HepG2 (cell line): ENCODE measurements at regions not wholly inside any gene's neighbourhood (a gene's known extent, or its start where the extent isn't known, plus 50 kb on each side); places are given as distances from the start of the nearest gene placed in this dataset.

Experiments
- ATAC-seq: fragments of 200-7000 bp; cut with Tn5 transposase; 3 replicates; pipeline ENCODE4 v1.9.1; 2020; ENCODE audit warnings: mild to moderate bottlenecking, moderate library complexity
- BruUV-seq: library from RNA; stranded (reverse); fragments of 400-500 nt; replicated peaks from 2 replicates; lab custom pipeline; 2021; lab: Mats Ljungman, UMichigan
- CTCF ChIA-PET: fragments of 300-600 bp; formaldehyde crosslinking; extraction: SDS; loops from one replicate; lab custom pipeline; 2021; ENCODE audit warnings: low total read pairs, inconsistent platforms, low intra/inter-chr PET ratio; lab: Yijun Ruan, JAX
- POLR2A ChIA-PET: fragments of 350-600 bp; sonication (Branson Sonifier 250); formaldehyde crosslinking; loops from one replicate; lab custom pipeline; 2020; ENCODE audit warnings: antibody characterized with exemption, inconsistent platforms; lab: Yijun Ruan, JAX
- DNase-seq: peaks from one replicate; pipeline ENCODE4 v3.0.0-alpha.2; 2015; ENCODE audit warnings: low spot score
- FAIRE-seq: peaks from 3 replicates; lab custom pipeline; 2011; peaks lifted over from hg19 to GRCh38; lab: Jason Lieb, UNC
- H2AFZ ChIP-seq: one replicate; pipeline ENCODE4 v1.6.1; 2011; ENCODE audit warnings: low read length, inconsistent platforms
- H3K27ac ChIP-seq: fragments of 300-600 bp; 3 replicates; pipeline ENCODE4 v1.8.0; 2011; ENCODE audit warnings: mixed run types, mild to moderate bottlenecking, mixed read lengths, low read length, inconsistent platforms; ENCODE audit not compliant: insufficient read depth; ENCODE audit errors: extremely low read length
- H3K27me3 ChIP-seq, 2 experiments: fragments of 200-600 bp in 1 of 2; 2 replicates in 1 of 2; 3 replicates in 1 of 2; pipeline versions ENCODE4 v1.6.0 to v1.8.0; 2011; ENCODE audit warnings: low read length in 2 of 2, mild to moderate bottlenecking in 2 of 2, moderate library complexity in 2 of 2, inconsistent platforms in 1 of 2; ENCODE audit not compliant: insufficient read depth in 2 of 2, control insufficient read depth in 1 of 2
- H3K36me3 ChIP-seq, 2 experiments: fragments of 200-600 bp in 1 of 2; replicated peaks in 1 of 2; 2 replicates in 1 of 2; 3 replicates in 1 of 2; pipeline versions ENCODE4 v1.5.1 to v1.8.0; 2011; ENCODE audit warnings: low read length in 2 of 2, inconsistent platforms in 1 of 2; ENCODE audit not compliant: insufficient read depth in 2 of 2, control insufficient read depth in 1 of 2
- H3K4me1 ChIP-seq: 2 replicates; pipeline ENCODE4 v1.5.1; 2012; ENCODE audit warnings: low read length, inconsistent platforms; ENCODE audit not compliant: insufficient read depth
- H3K4me2 ChIP-seq: 2 replicates; pipeline ENCODE4 v1.6.0; 2011; ENCODE audit warnings: low read depth, low read length, inconsistent platforms
- H3K4me3 ChIP-seq, 3 experiments: fragments of 200-600 bp in 1 of 3; sonication (generic), shearing (Covaris generic) in 1 of 3; replicated peaks in 1 of 3; 2 replicates each; pipeline ENCODE4 v1.5.1; 2011 to 2016; ENCODE audit warnings: low read length in 3 of 3, inconsistent platforms in 2 of 3, low read depth in 2 of 3, mild to moderate bottlenecking in 2 of 3, control low read depth in 1 of 3, mixed read lengths in 1 of 3; ENCODE audit not compliant: insufficient read depth in 1 of 3
- H3K79me2 ChIP-seq: one replicate; pipeline ENCODE4 v1.6.1; 2011; ENCODE audit warnings: low read length, inconsistent platforms; ENCODE audit not compliant: insufficient read depth
- H3K9ac ChIP-seq: 2 replicates; pipeline ENCODE4 v1.6.0; 2011; ENCODE audit warnings: mild to moderate bottlenecking, low read depth, low read length, inconsistent platforms; ENCODE audit not compliant: insufficient read depth
- H3K9me3 ChIP-seq: 2 replicates; pipeline ENCODE4 v1.5.1; 2012; ENCODE audit warnings: mild to moderate bottlenecking, low read length
- H4K20me1 ChIP-seq: 2 replicates; pipeline ENCODE4 v1.6.0; 2011; ENCODE audit warnings: inconsistent platforms, mild to moderate bottlenecking, low read length, moderate library complexity; ENCODE audit not compliant: insufficient read depth
- GATAD1 ChIP-seq: IDR thresholded peaks from 2 replicates; pipeline ENCODE4 v1.6.1; 2016; ENCODE audit warnings: missing genetic modification reagents, missing compliant biosample characterization
- PRDM10 ChIP-seq: sonication (generic); formaldehyde crosslinking; IDR thresholded peaks from 2 replicates; pipeline ENCODE4 v1.4.0; 2020; ENCODE audit warnings: low read depth, missing genetic modification reagents
- USF2 ChIP-seq, 2 experiments: sonication (generic) in 1 of 2; formaldehyde crosslinking in 1 of 2; IDR thresholded peaks; 2 replicates each; pipeline versions ENCODE4 v1.5.1 to v1.6.1; 2011 to 2020; ENCODE audit warnings: borderline replicate concordance in 1 of 2, low read depth in 1 of 2, low read length in 1 of 2, mild to moderate bottlenecking in 1 of 2, missing genetic modification reagents in 1 of 2, moderate library complexity in 1 of 2
- ZNF580 ChIP-seq: IDR thresholded peaks from 2 replicates; pipeline ENCODE4 v1.6.1; 2016; ENCODE audit warnings: low read depth, borderline replicate concordance
- WGBS: methylation state at CpG from one replicate; pipeline ENCODE4 v1.1.6; 2017; ENCODE audit warnings: low lambda C conversion rate; 5-methylcytosine and 5-hydroxymethylcytosine counted together
- in situ Hi-C: cut with HindIII; loops from 2 replicates; pipeline ENCODE4 v1.10.0; 2017; ENCODE audit warnings: low pct_unique_long_range_greater_than_20kb; ENCODE audit not compliant: extremely low pct_ligation_motif_present
- intact Hi-C: fragments of 100-400 bp; cut with micrococcal nuclease; formaldehyde crosslinking; loops from one replicate; pipeline ENCODE4 v1.10.0; 2022; ENCODE audit not compliant: unreplicated experiment

- no peak overlapping the region for H3K4me2 ChIP-seq
- peaks cover 0 to 35% of the 10 kb centered on the region in 2 experiments; a peak in 2 of 5 replicates for H3K27me3 ChIP-seq
- no peaks in the 10 kb centered on the region for H3K36me3 ChIP-seq
- CTCF ChIA-PET: no interaction called here
- H3K4me3 ChIP-seq: no peak overlapping the region
- no peak overlapping the region for H3K9ac ChIP-seq
- no peaks in the 10 kb centered on the region for H3K79me2 ChIP-seq
- no peak for TF ChIP-seq PRDM10
- TF ChIP-seq GATAD1 (CRISPR knock-in tag): no peak
- 57% methylated on average over 8 of the region's 14 CpGs for WGBS
- H3K9me3 ChIP-seq: peaks cover 10% of the 10 kb centered on the region; the same call in 1 of the 2 replicates
- H2AFZ ChIP-seq: no peak overlapping the region
- FAIRE-seq (no peak), ATAC-seq (no peak), DNase-seq (no peak)
- in situ Hi-C loops (no loop called here), intact Hi-C loops (no loop called here)
- H4K20me1 ChIP-seq: no peaks in the 10 kb centered on the region
- H3K27ac ChIP-seq: no peak overlapping the region
- POLR2A ChIA-PET: no interaction called here
- no peaks in the 10 kb centered on the region for H3K4me1 ChIP-seq
- BruUV-seq: no TSS peak
Observed at GRCh38 chr17:36879624-36880131, 57.6 kb upstream of the LHX1 start.

- in situ Hi-C loops (no loop called here), intact Hi-C loops (no loop called here)
- POLR2A ChIA-PET: no interaction called here
- Histone ChIP-seq H3K79me2 (no peaks in the 10 kb centered on the region), H3K4me1 (no peaks in the 10 kb centered on the region), H3K4me2 (no peak overlapping the region), H4K20me1 (no peaks in the 10 kb centered on the region), H3K9me3 (peaks cover 10% of the 10 kb centered on the region; the same call in 1 of the 2 replicates), H3K4me3 (no peak overlapping the region), H3K27me3 (peaks cover 0 to 33% of the 10 kb centered on the region in 2 experiments; a peak in 2 of 5 replicates), H3K27ac (no peak overlapping the region), H3K36me3 (no peaks in the 10 kb centered on the region), H3K9ac (no peak overlapping the region), H2AFZ (no peak overlapping the region)
- ATAC-seq (no peak), DNase-seq (no peak), FAIRE-seq (no peak)
- CTCF ChIA-PET: no interaction called here
- BruUV-seq: no TSS peak
- no peak for TF ChIP-seq ZNF580 (CRISPR knock-in tag)
- peak; percentile 28; the same call in 1 of the 2 replicates for TF ChIP-seq USF2 (IDR thresholded peaks at IDR 0.05; ENCODE audit: low read depth, low read length)
- TF ChIP-seq USF2 (CRISPR knock-in tag; IDR thresholded peaks at IDR 0.05; ENCODE audit: borderline replicate concordance): no peak
- WGBS: 10% methylated on average over 5 of the region's 6 CpGs
Observed at GRCh38 chr17:36880268-36880905, 56.9 kb upstream of the LHX1 start.
